K562 (cell line): ENCODE measurements at regions not wholly inside any gene's neighbourhood (a gene's known extent, or its start where the extent isn't known, plus 50 kb on each side); places are given as distances from the start of the nearest gene placed in this dataset.

Source experiments
- ARHGAP35 ChIP-seq: fragments of 450-650 bp; IDR thresholded peaks from 2 replicates; pipeline ENCODE4 v1.6.1; 2018; ENCODE audit not compliant: partially characterized antibody
- ATF1 ChIP-seq, 2 experiments: fragments of 450-650 bp in 1 of 2; IDR thresholded peaks; 2 replicates each; pipeline ENCODE4 v1.6.1; 2016; ENCODE audit warnings: missing compliant biosample characterization in 1 of 2, missing genetic modification characterization in 1 of 2
- BRF2 ChIP-seq: IDR thresholded peaks from 3 replicates; pipeline ENCODE4 v1.6.1; 2011; ENCODE audit warnings: borderline replicate concordance, mild to moderate bottlenecking; ENCODE audit not compliant: insufficient read length, insufficient read depth
- CCNT2 ChIP-seq: IDR thresholded peaks from 2 replicates; pipeline ENCODE4 v1.6.1; 2011; ENCODE audit warnings: borderline replicate concordance, low read depth, mild to moderate bottlenecking, moderate library complexity, mixed read lengths, low read length; ENCODE audit not compliant: insufficient read length; ENCODE audit errors: extremely low read depth
- CEBPB ChIP-seq: fragments of 450-650 bp; IDR thresholded peaks from 2 replicates; pipeline ENCODE4 v1.6.1; 2016; ENCODE audit warnings: missing genetic modification characterization, missing compliant biosample characterization
- E2F5 ChIP-seq: sonication (generic); formaldehyde crosslinking; IDR thresholded peaks from 2 replicates; pipeline ENCODE4 v1.8.0; 2022; ENCODE audit warnings: mild to moderate bottlenecking, missing genetic modification reagents
- EP400 ChIP-seq: fragments of 450-650 bp; IDR thresholded peaks from 2 replicates; pipeline ENCODE4 v1.6.1; 2017; ENCODE audit warnings: antibody characterized with exemption, mild to moderate bottlenecking, moderate library complexity
- L3MBTL2 ChIP-seq: fragments of 450-650 bp; IDR thresholded peaks from 2 replicates; pipeline ENCODE4 v1.6.1; 2016; ENCODE audit warnings: mild to moderate bottlenecking, moderate library complexity
- PKNOX1 ChIP-seq: fragments of 450-650 bp; IDR thresholded peaks from 2 replicates; pipeline ENCODE4 v1.6.1; 2016
- SOX6 ChIP-seq: fragments of 450-650 bp; IDR thresholded peaks from 2 replicates; pipeline ENCODE4 v1.6.1; 2014; ENCODE audit warnings: mild to moderate bottlenecking
- SRSF9 ChIP-seq: fragments of 200-400 bp; formaldehyde crosslinking; IDR thresholded peaks from 2 replicates; pipeline ENCODE4 v1.6.1; 2017; ENCODE audit warnings: low read depth, low read length, borderline replicate concordance
- TEAD4 ChIP-seq, 2 experiments: sonication (generic) in 1 of 2; formaldehyde crosslinking in 1 of 2; IDR thresholded peaks; 2 replicates each; pipeline versions ENCODE4 v1.6.1 to v1.8.0; 2012 to 2022; ENCODE audit warnings: borderline replicate concordance in 1 of 2, inconsistent platforms in 1 of 2, low read length in 1 of 2, mild to moderate bottlenecking in 1 of 2, missing genetic modification reagents in 1 of 2
- THRB ChIP-seq: fragments of 450-650 bp; formaldehyde crosslinking; conservative IDR thresholded peaks from 2 replicates; pipeline ENCODE4 v1.4.0; 2022; ENCODE audit warnings: mild to moderate bottlenecking, missing genetic modification characterization
- ZNF124 ChIP-seq: sonication (generic); formaldehyde crosslinking; IDR thresholded peaks from 2 replicates; pipeline ENCODE4 v1.8.1; 2022; ENCODE audit warnings: missing genetic modification reagents
- ZNF184 ChIP-seq: sonication (generic); formaldehyde crosslinking; IDR thresholded peaks from 2 replicates; pipeline ENCODE4 v1.5.0; 2020; ENCODE audit warnings: missing genetic modification reagents
- ZNF384 ChIP-seq: IDR thresholded peaks from 2 replicates; pipeline ENCODE4 v1.6.1; 2012; ENCODE audit warnings: low read depth, low read length, improper control_type of control experiment
- ZNF512 ChIP-seq: IDR thresholded peaks from 2 replicates; pipeline ENCODE4 v1.6.1; 2016; ENCODE audit warnings: missing genetic modification characterization, missing compliant biosample characterization
- ZNF589 ChIP-seq: fragments of 200-800 bp; sonication (Bioruptor generic); IDR thresholded peaks from 2 replicates; pipeline ENCODE4 v1.6.1; 2016; ENCODE audit warnings: low read depth, missing genetic modification characterization, missing compliant biosample characterization

- no peak for TF ChIP-seq THRB (CRISPR knock-in tag)
- TF ChIP-seq CEBPB (tag): peak; percentile 84
- TF ChIP-seq L3MBTL2: peak; percentile 92
- peak; percentile 65; the same call in 1 of the 2 replicates for TF ChIP-seq ZNF589 (CRISPR knock-in tag)
- TF ChIP-seq PKNOX1: peak; percentile 94
- no peak for TF ChIP-seq ZNF512 (tag)
- TF ChIP-seq CCNT2: peak; percentile 23
- TF ChIP-seq ZNF184: no peak
- TF ChIP-seq SRSF9: no peak
- peak; percentile 13; the same call in 1 of the 2 replicates for TF ChIP-seq SOX6
- TF ChIP-seq ATF1 (CRISPR knock-in tag; IDR thresholded peaks at IDR 0.05): no peak
- peak; percentile 19; the same call in 1 of the 2 replicates for TF ChIP-seq ATF1 (tag; IDR thresholded peaks at IDR 0.05)
- TF ChIP-seq ZNF384: 0 out of 2 replicates have a peak, but pooled peaks have one; percentile 18
- TF ChIP-seq ZNF124 (CRISPR knock-in tag): no peak
- TF ChIP-seq TEAD4 (IDR thresholded peaks at IDR 0.05; ENCODE audit: low read length): peak; percentile 48; the same call in 1 of the 2 replicates
- no peak for TF ChIP-seq TEAD4 (CRISPR knock-in tag; IDR thresholded peaks at IDR 0.05; ENCODE audit: borderline replicate concordance)
- TF ChIP-seq E2F5: no peak
- TF ChIP-seq ARHGAP35: no peak
- peak; percentile 28; the same call in 1 of the 2 replicates for TF ChIP-seq EP400
- no peak for TF ChIP-seq BRF2
- TF ChIP-seq, all 486 proteins: peak for 30
Measured at GRCh38 chr10:64515970-64516699, 994.9 kb downstream of the REEP3 start (continued).
